ENCODE measurements at regions not wholly inside any gene's neighbourhood (a gene's known extent, or its start where the extent isn't known, plus 50 kb on each side); places are given as distances from the start of the nearest gene placed in this dataset.

DNA sequence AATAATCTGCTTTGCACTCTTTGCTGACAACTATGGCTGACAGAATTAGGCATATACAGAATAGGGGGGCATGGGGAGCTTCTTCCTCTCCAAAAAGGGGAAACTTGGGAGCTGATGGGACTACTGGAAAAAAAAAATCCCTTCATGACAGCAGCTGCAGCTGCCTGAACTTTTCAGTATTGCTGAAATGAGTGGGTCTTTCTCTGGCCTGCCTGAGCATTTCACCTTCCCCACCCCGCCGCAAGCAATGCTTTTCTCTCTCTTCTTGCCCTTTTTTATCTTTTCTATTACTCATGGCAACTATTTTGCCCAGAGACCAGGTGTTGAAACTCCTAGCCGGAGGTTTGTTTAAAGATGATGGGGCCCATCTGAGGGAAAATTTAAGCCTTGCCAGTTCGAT lies 244.9 kb downstream of the SEMA3D start:
- Histone ChIP-seq H3K9me3 (peaks cover 8% of the 10 kb centered on the region; the same call in 1 of the 2 replicates), H2AFZ (ENCODE audit: low read depth) (no peak overlapping the region), H3K27ac (ENCODE audit: low read depth in 2 of 2, low read length in 1 of 2) (no peak overlapping the region), H3K4me1 (ENCODE audit: control insufficient read depth in 1 of 2, insufficient read depth in 2 of 2, low read depth in 1 of 2, low read length in 1 of 2) (no peaks in the 10 kb centered on the region), H3K79me2 (ENCODE audit: insufficient read depth) (no peaks in the 10 kb centered on the region), H3K4me3 (ENCODE audit: low read depth in 2 of 2, low read length in 1 of 2) (no peak overlapping the region), H4K20me1 (ENCODE audit: insufficient read depth) (no peaks in the 10 kb centered on the region), H3F3A (replicated peaks; ENCODE audit: insufficient read depth) (no peaks in the 10 kb centered on the region), H3K9ac (no peak overlapping the region), H3K9me2 (no peaks in the 10 kb centered on the region), H3K27me3 (ENCODE audit: insufficient read depth) (no peaks in the 10 kb centered on the region), H3K36me3 (replicated peaks in 1 of 2; ENCODE audit: control insufficient read depth in 1 of 2, insufficient read depth in 2 of 2, low read length in 1 of 2) (no peaks in the 10 kb centered on the region), H3K4me2 (no peak overlapping the region)
- ChIA-PET CTCF (interaction anchor here (1.5 kb wide), 1 partner anchor 15 kb away, joined by 3 read pairs; no protein-coding TSS in a partner anchor), POLR2A (no interaction called here)
- TF ChIP-seq TAF1 (IDR thresholded peaks at IDR 0.05; ENCODE audit: borderline replicate concordance, low read depth, low read length) (no peak), MXI1 (IDR thresholded peaks at IDR 0.05; ENCODE audit: low read depth, low read length) (no peak), FOXJ3 (CRISPR knock-in tag; IDR thresholded peaks at IDR 0.05) (no peak), SMC3 (IDR thresholded peaks at IDR 0.05; ENCODE audit: low read depth, low read length) (no peak), EP300 (IDR thresholded peaks at IDR 0.05; ENCODE audit: borderline replicate concordance in 1 of 2, low read depth in 1 of 2, low read length in 1 of 2) (no peak), MEF2A (IDR thresholded peaks at IDR 0.05; ENCODE audit: borderline replicate concordance, low read depth) (no peak), NRF1 (IDR thresholded peaks at IDR 0.05; ENCODE audit: low read depth, low read length) (no peak), RAD21 (IDR thresholded peaks at IDR 0.05; ENCODE audit: low read length) (no peak), POLR2AphosphoS5 (IDR thresholded peaks at IDR 0.05; ENCODE audit: low read depth, low read length) (no peak), REST (IDR thresholded peaks at IDR 0.05; ENCODE audit: low read depth, low read length) (no peak), FOSL2 (IDR thresholded peaks at IDR 0.05; ENCODE audit: borderline replicate concordance, low read depth) (no peak), CTCF (IDR thresholded peaks at IDR 0.05) (no peak), SIN3A (IDR thresholded peaks at IDR 0.05; ENCODE audit: borderline replicate concordance, low read depth, low read length) (no peak), TCF12 (IDR thresholded peaks at IDR 0.05) (no peak)
- TF ChIP-seq, protein P1, sequence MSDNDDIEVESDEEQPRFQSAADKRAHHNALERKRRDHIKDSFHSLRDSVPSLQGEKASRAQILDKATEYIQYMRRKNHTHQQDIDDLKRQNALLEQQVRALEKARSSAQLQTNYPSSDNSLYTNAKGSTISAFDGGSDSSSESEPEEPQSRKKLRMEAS (IDR thresholded peaks at IDR 0.05; ENCODE audit: low read depth) = no peak
- TF ChIP-seq, protein P2, sequence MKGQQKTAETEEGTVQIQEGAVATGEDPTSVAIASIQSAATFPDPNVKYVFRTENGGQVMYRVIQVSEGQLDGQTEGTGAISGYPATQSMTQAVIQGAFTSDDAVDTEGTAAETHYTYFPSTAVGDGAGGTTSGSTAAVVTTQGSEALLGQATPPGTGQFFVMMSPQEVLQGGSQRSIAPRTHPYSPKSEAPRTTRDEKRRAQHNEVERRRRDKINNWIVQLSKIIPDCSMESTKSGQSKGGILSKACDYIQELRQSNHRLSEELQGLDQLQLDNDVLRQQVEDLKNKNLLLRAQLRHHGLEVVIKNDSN (IDR thresholded peaks at IDR 0.05; ENCODE audit: borderline replicate concordance, low read depth) = no peak
- TF ChIP-seq, protein P3, sequence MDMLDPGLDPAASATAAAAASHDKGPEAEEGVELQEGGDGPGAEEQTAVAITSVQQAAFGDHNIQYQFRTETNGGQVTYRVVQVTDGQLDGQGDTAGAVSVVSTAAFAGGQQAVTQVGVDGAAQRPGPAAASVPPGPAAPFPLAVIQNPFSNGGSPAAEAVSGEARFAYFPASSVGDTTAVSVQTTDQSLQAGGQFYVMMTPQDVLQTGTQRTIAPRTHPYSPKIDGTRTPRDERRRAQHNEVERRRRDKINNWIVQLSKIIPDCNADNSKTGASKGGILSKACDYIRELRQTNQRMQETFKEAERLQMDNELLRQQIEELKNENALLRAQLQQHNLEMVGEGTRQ (IDR thresholded peaks at IDR 0.05; ENCODE audit: borderline replicate concordance, low read depth, low read length) = no peak
- 88% methylated on average over 4 of the region's 4 CpGs for WGBS (ENCODE audit: low lambda C conversion rate)
- DNase-seq = no peak
